ENCODE measurements at regions not wholly inside any gene's neighbourhood (a gene's known extent, or its start where the extent isn't known, plus 50 kb on each side); places are given as distances from the start of the nearest gene placed in this dataset.

DNA sequence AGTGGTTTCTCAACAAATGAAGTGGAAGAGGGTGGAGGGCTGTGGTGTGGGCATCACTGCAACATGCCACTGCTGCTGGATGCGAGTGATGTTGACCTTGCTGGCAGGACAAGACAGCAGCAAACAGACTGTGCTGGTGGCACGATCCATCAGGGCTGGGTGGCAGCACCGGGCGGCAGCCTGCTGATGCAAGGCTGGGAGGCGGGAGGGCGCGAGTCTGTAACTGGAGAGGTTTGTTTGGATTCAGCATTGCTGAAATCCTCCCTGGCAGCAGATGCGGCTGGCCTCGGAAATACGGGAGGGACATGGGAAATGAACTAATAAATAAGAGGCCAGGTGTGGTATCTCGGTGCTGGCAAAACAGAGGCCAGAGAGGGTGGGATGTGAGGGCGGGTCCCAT lies 224.2 kb downstream of the ENGASE start:
- Histone ChIP-seq H3K36me3 (ENCODE audit: control insufficient read depth, insufficient read depth, low read length) (no peaks in the 10 kb centered on the region), H3K4me3 (ENCODE audit: low read depth, low read length) (no peak overlapping the region), H3K27me3 (replicated peaks; ENCODE audit: control insufficient read depth, insufficient read depth, low read length) (0 out of 2 replicates have a peak, but pooled peaks cover 1% of the 10 kb centered on the region), H3K9me3 (no peaks in the 10 kb centered on the region), H3K4me1 (no peaks in the 10 kb centered on the region)
- no peak for DNase-seq
- Mint-ChIP-seq H3K27ac (ENCODE audit: unreplicated experiment) (no peak overlapping the region), H3K4me3 (ENCODE audit: unreplicated experiment) (no peak overlapping the region), H3K4me1 (ENCODE audit: low read depth, unreplicated experiment) (no peaks in the 10 kb centered on the region), H3K9me3 (ENCODE audit: unreplicated experiment) (no peaks in the 10 kb centered on the region), H3K27me3 (ENCODE audit: insufficient read depth, unreplicated experiment) (peaks cover 28% of the 10 kb centered on the region), H3K36me3 (ENCODE audit: insufficient read depth, unreplicated experiment) (no peaks in the 10 kb centered on the region)
- CTCF ChIA-PET = no interaction called here
- TF ChIP-seq, protein P1, sequence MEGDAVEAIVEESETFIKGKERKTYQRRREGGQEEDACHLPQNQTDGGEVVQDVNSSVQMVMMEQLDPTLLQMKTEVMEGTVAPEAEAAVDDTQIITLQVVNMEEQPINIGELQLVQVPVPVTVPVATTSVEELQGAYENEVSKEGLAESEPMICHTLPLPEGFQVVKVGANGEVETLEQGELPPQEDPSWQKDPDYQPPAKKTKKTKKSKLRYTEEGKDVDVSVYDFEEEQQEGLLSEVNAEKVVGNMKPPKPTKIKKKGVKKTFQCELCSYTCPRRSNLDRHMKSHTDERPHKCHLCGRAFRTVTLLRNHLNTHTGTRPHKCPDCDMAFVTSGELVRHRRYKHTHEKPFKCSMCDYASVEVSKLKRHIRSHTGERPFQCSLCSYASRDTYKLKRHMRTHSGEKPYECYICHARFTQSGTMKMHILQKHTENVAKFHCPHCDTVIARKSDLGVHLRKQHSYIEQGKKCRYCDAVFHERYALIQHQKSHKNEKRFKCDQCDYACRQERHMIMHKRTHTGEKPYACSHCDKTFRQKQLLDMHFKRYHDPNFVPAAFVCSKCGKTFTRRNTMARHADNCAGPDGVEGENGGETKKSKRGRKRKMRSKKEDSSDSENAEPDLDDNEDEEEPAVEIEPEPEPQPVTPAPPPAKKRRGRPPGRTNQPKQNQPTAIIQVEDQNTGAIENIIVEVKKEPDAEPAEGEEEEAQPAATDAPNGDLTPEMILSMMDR (IDR thresholded peaks at IDR 0.05; ENCODE audit: insufficient read depth in 1 of 2, low read depth in 1 of 2, low read length in 1 of 2, severe bottlenecking in 1 of 2, unreplicated experiment in 1 of 2) = no peak
- intact Hi-C loops (cut with micrococcal nuclease; ENCODE audit: unreplicated experiment) = no loop called here
- no TSS peak for BruUV-seq (replicated peaks)
- POLR2A ChIA-PET = no interaction called here

DNA sequence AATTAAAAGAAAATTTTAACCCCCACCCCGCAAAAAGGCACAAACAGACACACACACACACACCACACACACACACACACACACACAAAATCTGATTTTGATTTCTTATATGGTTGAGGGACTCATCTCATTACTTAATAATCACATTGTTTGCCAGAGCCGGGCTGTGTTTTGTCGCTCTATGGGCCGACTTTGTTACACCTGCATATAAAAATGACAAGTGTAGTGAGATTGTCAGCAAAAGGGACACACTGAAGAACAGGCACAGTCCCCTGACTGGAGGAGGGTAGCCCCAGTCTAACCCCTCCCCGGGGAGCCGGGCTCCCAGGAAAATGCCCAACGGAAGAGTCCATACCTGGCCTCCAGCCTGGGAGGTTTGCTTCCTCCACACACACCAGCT lies 221.6 kb downstream of the ENGASE start:
- Histone ChIP-seq H3K9me3 (no peaks in the 10 kb centered on the region), H3K4me3 (ENCODE audit: low read depth, low read length) (no peak overlapping the region), H3K27me3 (replicated peaks; ENCODE audit: control insufficient read depth, insufficient read depth, low read length) (0 out of 2 replicates have a peak, but pooled peaks cover 1% of the 10 kb centered on the region), H3K4me1 (no peaks in the 10 kb centered on the region), H3K36me3 (ENCODE audit: control insufficient read depth, insufficient read depth, low read length) (no peaks in the 10 kb centered on the region)
- Mint-ChIP-seq H3K4me3 (ENCODE audit: unreplicated experiment) (no peak overlapping the region), H3K27ac (ENCODE audit: unreplicated experiment) (no peak overlapping the region), H3K4me1 (ENCODE audit: low read depth, unreplicated experiment) (no peaks in the 10 kb centered on the region), H3K27me3 (ENCODE audit: insufficient read depth, unreplicated experiment) (peaks cover 33% of the 10 kb centered on the region), H3K9me3 (ENCODE audit: unreplicated experiment) (no peaks in the 10 kb centered on the region), H3K36me3 (ENCODE audit: insufficient read depth, unreplicated experiment) (no peaks in the 10 kb centered on the region)
- ChIA-PET CTCF (interaction anchor here (0.7 kb wide), 1 partner anchor 105 kb away, joined by 6 read pairs; no protein-coding TSS in a partner anchor), POLR2A (no interaction called here)
- BruUV-seq (replicated peaks) = no TSS peak
- TF ChIP-seq, protein P1 (IDR thresholded peaks at IDR 0.05; ENCODE audit: insufficient read depth in 1 of 2, low read depth in 1 of 2, low read length in 1 of 2, severe bottlenecking in 1 of 2, unreplicated experiment in 1 of 2) = no peak
- intact Hi-C loops (cut with micrococcal nuclease; ENCODE audit: unreplicated experiment) = no loop called here
- no peak for DNase-seq

DNA sequence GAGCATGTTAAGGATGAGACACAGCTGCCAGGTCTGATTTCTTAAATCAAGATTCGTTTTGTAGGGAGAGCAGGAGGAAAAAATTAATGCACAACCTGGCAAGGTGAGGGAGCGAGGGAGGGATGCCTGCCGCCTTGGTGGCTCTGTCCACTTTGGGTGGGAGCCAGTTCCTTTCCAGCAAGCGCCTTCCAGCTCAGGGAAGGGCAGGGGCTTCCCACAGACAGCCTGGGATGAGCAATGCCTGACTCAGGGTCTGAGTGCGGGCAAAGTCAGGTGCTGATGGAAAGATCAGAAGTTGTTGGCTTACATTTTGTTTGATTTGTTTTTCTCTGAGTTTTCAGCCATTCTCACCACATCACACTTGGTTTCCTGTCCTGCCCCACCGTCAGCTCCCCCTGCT lies 220.7 kb downstream of the ENGASE start:
- CTCF ChIA-PET = interaction anchor here (1.2 kb wide), 1 partner anchor 106 kb away, joined by 3 read pairs; no protein-coding TSS in a partner anchor
- Mint-ChIP-seq H3K4me3 (ENCODE audit: unreplicated experiment) (no peak overlapping the region), H3K27ac (ENCODE audit: unreplicated experiment) (no peak overlapping the region), H3K27me3 (ENCODE audit: insufficient read depth, unreplicated experiment) (peaks cover 39% of the 10 kb centered on the region), H3K9me3 (ENCODE audit: unreplicated experiment) (no peaks in the 10 kb centered on the region), H3K4me1 (ENCODE audit: low read depth, unreplicated experiment) (no peaks in the 10 kb centered on the region), H3K36me3 (ENCODE audit: insufficient read depth, unreplicated experiment) (no peaks in the 10 kb centered on the region)
- TF ChIP-seq, protein P1 (IDR thresholded peaks at IDR 0.05; ENCODE audit: insufficient read depth in 1 of 2, low read depth in 1 of 2, low read length in 1 of 2, severe bottlenecking in 1 of 2, unreplicated experiment in 1 of 2) = no peak
- H3K9me3 ChIP-seq = no peaks in the 10 kb centered on the region
- no peak overlapping the region for H3K4me3 ChIP-seq (ENCODE audit: low read depth, low read length)
- POLR2A ChIA-PET = no interaction called here
- no peaks in the 10 kb centered on the region for H3K36me3 ChIP-seq (ENCODE audit: control insufficient read depth, insufficient read depth, low read length)
- no peaks in the 10 kb centered on the region for H3K4me1 ChIP-seq
- no TSS peak for BruUV-seq (replicated peaks)
- 0 out of 2 replicates have a peak, but pooled peaks cover 1% of the 10 kb centered on the region for H3K27me3 ChIP-seq (replicated peaks; ENCODE audit: control insufficient read depth, insufficient read depth, low read length)
- intact Hi-C loops (cut with micrococcal nuclease; ENCODE audit: unreplicated experiment) = no loop called here
- DNase-seq = no peak

Measured in Caco-2 (cell line).